H1 (cell line): ENCODE measurements at regions not wholly inside any gene's neighbourhood (a gene's known extent, or its start where the extent isn't known, plus 50 kb on each side); places are given as distances from the start of the nearest gene placed in this dataset.

Source experiments
- CTCF ChIA-PET: fragments of 300-600 bp; sonication (Branson Sonifier 250); formaldehyde crosslinking; loops from one replicate; lab custom pipeline; 2021; ENCODE audit not compliant: partially characterized antibody; lab: Charles Lee
- POLR2A ChIA-PET: fragments of 300-600 bp; sonication (Branson Sonifier 250); formaldehyde crosslinking; loops from one replicate; lab custom pipeline; 2021; ENCODE audit warnings: inconsistent platforms; ENCODE audit not compliant: partially characterized antibody; lab: Charles Lee
- DNase-seq, 2 experiments: peaks; one replicate each; pipeline versions ENCODE4 v3.0.0 to v3.0.0-alpha.2; 2010 to 2022; ENCODE audit warnings: low spot score in 2 of 2, low read depth in 1 of 2, mixed read lengths in 1 of 2
- FAIRE-seq: peaks from 2 replicates; lab custom pipeline; 2011; peaks lifted over from hg19 to GRCh38; lab: Jason Lieb, UNC
- H2AFZ ChIP-seq: 2 replicates; pipeline ENCODE4 v1.8.1; 2012; ENCODE audit warnings: low read length, inconsistent platforms
- H2AK5ac ChIP-seq: 2 replicates; pipeline ENCODE4 v1.6.1; 2013; ENCODE audit warnings: low read depth, low read length
- H2BK120ac ChIP-seq: replicated peaks from 2 replicates; pipeline ENCODE3; 2013; ENCODE audit warnings: low read depth, low read length, inconsistent platforms
- H2BK12ac ChIP-seq: 2 replicates; pipeline ENCODE4 v1.6.1; 2013; ENCODE audit warnings: low read depth, low read length
- H2BK15ac ChIP-seq: 2 replicates; pipeline ENCODE4 v1.6.1; 2013; ENCODE audit warnings: low read length
- H2BK20ac ChIP-seq: 2 replicates; pipeline ENCODE4 v1.6.1; 2013; ENCODE audit warnings: low read length
- H2BK5ac ChIP-seq: 2 replicates; pipeline ENCODE4 v1.6.1; 2013; ENCODE audit warnings: low read depth, low read length
- H3K14ac ChIP-seq: 2 replicates; pipeline ENCODE4 v1.6.1; 2013; ENCODE audit warnings: inconsistent platforms; ENCODE audit not compliant: insufficient read length
- H3K18ac ChIP-seq: 2 replicates; pipeline ENCODE4 v1.6.1; 2013; ENCODE audit warnings: low read length; ENCODE audit errors: extremely low read depth
- H3K23ac ChIP-seq: 2 replicates; pipeline ENCODE4 v1.6.1; 2013; ENCODE audit warnings: inconsistent platforms; ENCODE audit not compliant: insufficient read length
- H3K23me2 ChIP-seq: 2 replicates; pipeline ENCODE4 v1.6.1; 2013; ENCODE audit warnings: low read depth, low read length
- H3K27ac ChIP-seq: 2 replicates; pipeline ENCODE4 v1.6.1; 2011; ENCODE audit warnings: low read depth, low read length, inconsistent platforms
- H3K27me3 ChIP-seq, 4 experiments: replicated peaks in 1 of 4; 1 replicate in 1 of 4; 2 replicates in 3 of 4; pipeline versions ENCODE4 v1.6.1 to v1.8.1; 2011 to 2013; ENCODE audit warnings: low read length in 3 of 4, mild to moderate bottlenecking in 3 of 4, inconsistent platforms in 2 of 4, mixed read lengths in 2 of 4, moderate library complexity in 1 of 4; ENCODE audit not compliant: control insufficient read depth in 3 of 4, insufficient read depth in 3 of 4; ENCODE audit errors: extremely low read depth in 1 of 4
- H3K36me3 ChIP-seq, 4 experiments: 2 replicates each; pipeline versions ENCODE4 v1.6.1 to v1.8.1; 2011 to 2013; ENCODE audit warnings: mild to moderate bottlenecking in 4 of 4, low read length in 3 of 4, moderate library complexity in 2 of 4, control low read depth in 1 of 4, inconsistent platforms in 1 of 4; ENCODE audit not compliant: insufficient read depth in 4 of 4, control insufficient read depth in 2 of 4
- H3K4ac ChIP-seq: replicated peaks from 2 replicates; pipeline ENCODE3; 2013; ENCODE audit warnings: low read length, low read depth, mixed read lengths, inconsistent platforms; ENCODE audit not compliant: insufficient read length
- H3K4me1 ChIP-seq, 4 experiments: replicated peaks in 1 of 4; 1 replicate in 1 of 4; 2 replicates in 3 of 4; pipeline versions ENCODE4 v1.6.1 to v1.8.1; 2011 to 2013; ENCODE audit warnings: low read length in 3 of 4, inconsistent platforms in 2 of 4, mixed read lengths in 1 of 4; ENCODE audit not compliant: insufficient read depth in 4 of 4, control insufficient read depth in 3 of 4
- H3K4me2 ChIP-seq, 2 experiments: 2 replicates each; pipeline versions ENCODE4 v1.6.1 to v1.8.1; 2011 to 2013; ENCODE audit warnings: low read depth in 2 of 2, low read length in 2 of 2, control low read depth in 1 of 2, inconsistent platforms in 1 of 2, mild to moderate bottlenecking in 1 of 2; ENCODE audit not compliant: insufficient read depth in 1 of 2
- H3K4me3 ChIP-seq, 4 experiments: fragments of 200-600, 300-600 bp in 1 of 4; sonication (generic), shearing (Covaris generic), sonication (Bioruptor Twin) in 1 of 4; 2 replicates each; pipeline versions ENCODE4 v1.5.1 to v1.8.1; 2011 to 2016; ENCODE audit warnings: low read length in 4 of 4, low read depth in 3 of 4, control low read depth in 2 of 4, inconsistent platforms in 2 of 4, mild to moderate bottlenecking in 2 of 4, mixed read lengths in 1 of 4, moderate library complexity in 1 of 4; ENCODE audit not compliant: insufficient read depth in 2 of 4; ENCODE audit errors: extremely low read depth in 1 of 4
- H3K56ac ChIP-seq: replicated peaks from 2 replicates; pipeline ENCODE3; 2013; ENCODE audit warnings: low read depth, mild to moderate bottlenecking, mixed read lengths, low read length, inconsistent platforms; ENCODE audit not compliant: insufficient read length
- H3K79me1 ChIP-seq: 2 replicates; pipeline ENCODE4 v1.6.1; 2013; ENCODE audit warnings: low read depth, low read length, control low read depth
- H3K79me2 ChIP-seq, 2 experiments: 2 replicates each; pipeline versions ENCODE4 v1.6.1 to v1.8.1; 2012 to 2013; ENCODE audit warnings: low read length in 2 of 2, mild to moderate bottlenecking in 2 of 2, inconsistent platforms in 1 of 2; ENCODE audit not compliant: insufficient read depth in 2 of 2, control insufficient read depth in 1 of 2
- H3K9ac ChIP-seq, 4 experiments: replicated peaks in 1 of 4; 1 replicate in 1 of 4; 2 replicates in 3 of 4; pipeline versions ENCODE4 v1.6.1 to v1.8.1; 2011 to 2013; ENCODE audit warnings: low read depth in 3 of 4, low read length in 3 of 4, control low read depth in 2 of 4, mild to moderate bottlenecking in 2 of 4, moderate library complexity in 2 of 4, inconsistent platforms in 1 of 4; ENCODE audit errors: extremely low read depth in 1 of 4
- H3K9me3 ChIP-seq, 2 experiments: 2 replicates each; pipeline versions ENCODE4 v1.6.1 to v1.8.1; 2012 to 2013; ENCODE audit warnings: mild to moderate bottlenecking in 2 of 2, moderate library complexity in 2 of 2, control low read depth in 1 of 2, inconsistent platforms in 1 of 2, low read depth in 1 of 2, low read length in 1 of 2, mixed read lengths in 1 of 2; ENCODE audit not compliant: insufficient read depth in 2 of 2
- H4K20me1 ChIP-seq, 2 experiments: replicated peaks in 1 of 2; 2 replicates each; pipeline versions ENCODE3 to v1.8.1; 2011 to 2013; ENCODE audit warnings: inconsistent platforms in 2 of 2, low read length in 2 of 2, mild to moderate bottlenecking in 1 of 2; ENCODE audit not compliant: insufficient read depth in 2 of 2, control insufficient read depth in 1 of 2
- H4K5ac ChIP-seq: 2 replicates; pipeline ENCODE4 v1.6.1; 2013; ENCODE audit warnings: low read length, low read depth, mixed read lengths, inconsistent platforms; ENCODE audit not compliant: insufficient read length
- H4K8ac ChIP-seq: 2 replicates; pipeline ENCODE4 v1.8.0; 2013; ENCODE audit warnings: mild to moderate bottlenecking, moderate library complexity, low read length, inconsistent platforms; ENCODE audit not compliant: insufficient read depth; ENCODE audit errors: extremely low read depth
- H4K91ac ChIP-seq: replicated peaks from 2 replicates; pipeline ENCODE3; 2013; ENCODE audit warnings: low read length, mixed read lengths, inconsistent platforms; ENCODE audit not compliant: insufficient read length
- CHD1 ChIP-seq: IDR thresholded peaks from 2 replicates; pipeline ENCODE4 v1.6.1; 2012; ENCODE audit warnings: low read depth, low read length, improper control_type of control experiment
- EZH2 ChIP-seq: fragments of 200-600 bp; sonication (generic); IDR thresholded peaks from 2 replicates; pipeline ENCODE4 v1.7.1; 2012; ENCODE audit warnings: low read depth, mild to moderate bottlenecking, moderate library complexity, low read length, inconsistent platforms; ENCODE audit not compliant: severe bottlenecking
- HDAC2 ChIP-seq, 2 experiments: fragments of 300-600 bp in 1 of 2; sonication (generic) in 1 of 2; IDR thresholded peaks; 2 replicates each; pipeline ENCODE4 v1.6.1; 2011 to 2012; ENCODE audit warnings: low read depth in 2 of 2, low read length in 2 of 2, mild to moderate bottlenecking in 2 of 2, moderate library complexity in 2 of 2, borderline replicate concordance in 1 of 2, inconsistent platforms in 1 of 2
- HDAC6 ChIP-seq: IDR thresholded peaks from one replicate; pipeline ENCODE4 v1.7.1; 2012; ENCODE audit warnings: low read depth, mild to moderate bottlenecking, inconsistent platforms, low read length, moderate library complexity
- KDM4A ChIP-seq: IDR thresholded peaks from one replicate; pipeline ENCODE4 v1.7.1; 2012; ENCODE audit warnings: low read depth, mild to moderate bottlenecking, moderate library complexity, low read length, inconsistent platforms; ENCODE audit not compliant: severe bottlenecking
- NRF1 ChIP-seq: IDR thresholded peaks from 2 replicates; pipeline ENCODE4 v1.6.1; 2011; ENCODE audit warnings: mild to moderate bottlenecking, low read depth, low read length, improper control_type of control experiment
- SP4 ChIP-seq: IDR thresholded peaks from 2 replicates; pipeline ENCODE4 v1.6.1; 2012; ENCODE audit warnings: low read length, inconsistent platforms
- SRF ChIP-seq: IDR thresholded peaks from 2 replicates; pipeline ENCODE4 v1.6.1; 2011; ENCODE audit warnings: mild to moderate bottlenecking, low read depth, low read length, moderate library complexity
- TAF7 ChIP-seq: optimal IDR thresholded peaks from 2 replicates; pipeline ENCODE3; 2011; ENCODE audit warnings: low read depth, mild to moderate bottlenecking, inconsistent platforms, low read length, moderate library complexity, borderline replicate concordance
- TCF12 ChIP-seq: IDR thresholded peaks from 2 replicates; pipeline ENCODE4 v1.6.1; 2011; ENCODE audit warnings: low read depth, mild to moderate bottlenecking, low read length
- TEAD4 ChIP-seq: IDR thresholded peaks from 2 replicates; pipeline ENCODE4 v1.6.1; 2012; ENCODE audit warnings: low read depth, low read length, inconsistent platforms, mixed read lengths
- WGBS, 2 experiments: shearing (Covaris generic) in 1 of 2; methylation state at CpG; one replicate each; pipeline versions ENCODE4 v1.1.6 to v1.1.7; 2013 to 2015; ENCODE audit warnings: low lambda C conversion rate in 2 of 2, mixed read lengths in 2 of 2, inconsistent platforms in 1 of 2, low coverage in 1 of 2, missing lambda C conversion rate in 1 of 2; ENCODE audit not compliant: insufficient replicate concordance in 2 of 2, insufficient coverage in 1 of 2, insufficient read length in 1 of 2; ENCODE audit errors: extremely low coverage in 1 of 2, missing lambda C conversion rate in 1 of 2; 5-methylcytosine and 5-hydroxymethylcytosine counted together
- TF ChIP-seq, protein P1 (sequence below), 3 experiments: IDR thresholded peaks; 1 replicate in 2 of 3; 2 replicates in 1 of 3; pipeline versions ENCODE4 v1.5.1 to v1.6.1; 2011; ENCODE audit warnings: low read length in 3 of 3, mild to moderate bottlenecking in 3 of 3, inconsistent platforms in 2 of 3, low read depth in 1 of 3, moderate library complexity in 1 of 3; ENCODE audit not compliant: insufficient read depth in 1 of 3; ENCODE audit errors: control extremely low read depth in 1 of 3

DNA sequence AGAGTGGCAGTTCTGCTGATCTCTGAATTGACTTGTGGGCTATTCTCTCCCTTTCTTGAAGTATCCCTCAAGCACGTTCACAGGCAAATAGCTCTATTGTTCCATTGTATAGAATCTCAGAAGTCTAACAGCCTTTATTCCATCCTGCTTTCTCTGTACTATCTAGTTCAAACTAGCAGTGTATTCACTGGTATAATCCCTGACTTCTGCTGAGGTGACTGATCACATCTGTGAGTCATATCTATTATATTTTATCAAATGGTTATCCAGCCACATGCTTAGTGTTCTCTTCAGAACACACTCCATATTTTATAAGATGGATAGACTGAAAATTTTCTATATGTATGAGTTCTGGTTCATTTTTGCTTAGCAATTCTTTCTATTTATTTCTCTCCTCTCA lies 866.1 kb downstream of the C12orf50 start:
- Histone ChIP-seq H3K23me2 (no peaks in the 10 kb centered on the region), H3K79me2 (no peaks in the 10 kb centered on the region), H3K36me3 (peaks cover 0 to 4% (median 0%) of the 10 kb centered on the region in 4 experiments; a peak in 1 of 8 replicates), H3K56ac (no peak overlapping the region), H3K4me2 (no peak overlapping the region), H2BK120ac (no peak overlapping the region), H3K4ac (no peak overlapping the region), H3K27ac (no peak overlapping the region), H2BK12ac (no peak overlapping the region), H2BK15ac (no peak overlapping the region), H4K20me1 (no peaks in the 10 kb centered on the region), H2AFZ (no peak overlapping the region), H3K9me3 (peaks cover 18 to 21% of the 10 kb centered on the region in 2 experiments), H3K79me1 (no peaks in the 10 kb centered on the region), H3K4me1 (no peaks in the 10 kb centered on the region), H3K18ac (no peak overlapping the region), H4K8ac (no peak overlapping the region), H4K91ac (no peak overlapping the region), H3K4me3 (no peak overlapping the region), H3K14ac (no peak overlapping the region), H3K23ac (no peak overlapping the region), H2AK5ac (no peak overlapping the region), H3K27me3 (no peaks in the 10 kb centered on the region), H2BK5ac (no peak overlapping the region), H3K9ac (no peak overlapping the region), H2BK20ac (no peak overlapping the region), H4K5ac (no peak overlapping the region)
- CTCF ChIA-PET = no interaction called here
- WGBS, 2 experiments = 88% methylated on average over 1 of the region's 1 CpG; no CpG with 5 or more reads in 1 of the 2 experiments
- POLR2A ChIA-PET = no interaction called here
- DNase-seq (no peak), FAIRE-seq (no peak)
- TF ChIP-seq KDM4A = no peak
- no peak for TF ChIP-seq TAF7
- no peak for TF ChIP-seq TCF12
- TF ChIP-seq, protein P1, sequence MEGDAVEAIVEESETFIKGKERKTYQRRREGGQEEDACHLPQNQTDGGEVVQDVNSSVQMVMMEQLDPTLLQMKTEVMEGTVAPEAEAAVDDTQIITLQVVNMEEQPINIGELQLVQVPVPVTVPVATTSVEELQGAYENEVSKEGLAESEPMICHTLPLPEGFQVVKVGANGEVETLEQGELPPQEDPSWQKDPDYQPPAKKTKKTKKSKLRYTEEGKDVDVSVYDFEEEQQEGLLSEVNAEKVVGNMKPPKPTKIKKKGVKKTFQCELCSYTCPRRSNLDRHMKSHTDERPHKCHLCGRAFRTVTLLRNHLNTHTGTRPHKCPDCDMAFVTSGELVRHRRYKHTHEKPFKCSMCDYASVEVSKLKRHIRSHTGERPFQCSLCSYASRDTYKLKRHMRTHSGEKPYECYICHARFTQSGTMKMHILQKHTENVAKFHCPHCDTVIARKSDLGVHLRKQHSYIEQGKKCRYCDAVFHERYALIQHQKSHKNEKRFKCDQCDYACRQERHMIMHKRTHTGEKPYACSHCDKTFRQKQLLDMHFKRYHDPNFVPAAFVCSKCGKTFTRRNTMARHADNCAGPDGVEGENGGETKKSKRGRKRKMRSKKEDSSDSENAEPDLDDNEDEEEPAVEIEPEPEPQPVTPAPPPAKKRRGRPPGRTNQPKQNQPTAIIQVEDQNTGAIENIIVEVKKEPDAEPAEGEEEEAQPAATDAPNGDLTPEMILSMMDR (IDR thresholded peaks at IDR 0.05; ENCODE audit: control extremely low read depth in 1 of 3, insufficient read depth in 1 of 3, low read depth in 1 of 3, low read length in 3 of 3) = no peak
- no peak for TF ChIP-seq CHD1
- no peak for TF ChIP-seq SRF
- no peak for TF ChIP-seq NRF1
- no peak for TF ChIP-seq TEAD4
- TF ChIP-seq HDAC2 (IDR thresholded peaks at IDR 0.05; ENCODE audit: borderline replicate concordance in 1 of 2, low read depth in 2 of 2, low read length in 2 of 2) = no peak
- TF ChIP-seq SP4 = no peak
- TF ChIP-seq HDAC6 = no peak
- no peak for TF ChIP-seq EZH2
